ENCODE measurements at regions not wholly inside any gene's neighbourhood (a gene's known extent, or its start where the extent isn't known, plus 50 kb on each side); places are given as distances from the start of the nearest gene placed in this dataset.

DNA sequence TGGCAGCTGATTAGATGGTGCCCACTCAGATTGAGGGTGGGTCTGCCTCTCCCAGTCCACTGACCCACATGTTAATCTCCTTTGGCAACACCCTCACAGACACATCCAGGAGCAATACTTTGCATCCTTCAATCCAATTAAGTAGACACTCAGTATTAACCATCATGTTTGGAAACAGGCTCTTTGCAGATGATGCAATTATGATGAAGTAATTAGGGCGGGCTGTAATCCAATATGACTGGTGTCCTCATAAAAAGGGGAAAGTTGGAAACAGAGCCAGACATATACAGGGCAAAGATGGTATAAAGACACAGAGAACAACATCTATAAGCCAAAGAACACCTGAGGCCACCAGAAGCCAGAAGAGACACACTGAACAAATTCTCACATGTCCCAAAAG, 658.6 kb downstream of the CCSER2 start:
- Histone ChIP-seq H3K27me3 (ENCODE audit: control insufficient read depth in 2 of 2, insufficient read depth in 2 of 2, low read length in 2 of 2) (no peaks in the 10 kb centered on the region), H3K4me3 (replicated peaks in 1 of 3; ENCODE audit: low read depth in 2 of 3, low read length in 3 of 3) (no peak overlapping the region), H3K79me2 (ENCODE audit: insufficient read depth, low read length) (no peaks in the 10 kb centered on the region), H3K9me3 (replicated peaks in 1 of 2; ENCODE audit: control insufficient read depth in 1 of 2, insufficient read depth in 1 of 2, low read length in 2 of 2) (no peaks in the 10 kb centered on the region), H3K9ac (ENCODE audit: insufficient read depth, low read length, poor library complexity, severe bottlenecking) (no peak overlapping the region), H4K20me1 (ENCODE audit: insufficient read depth, low read length) (no peaks in the 10 kb centered on the region), H3K4me2 (replicated peaks; ENCODE audit: extremely low read depth, low read length, poor library complexity, severe bottlenecking) (no peak overlapping the region), H3K4me1 (ENCODE audit: control insufficient read depth in 1 of 2, insufficient read depth in 2 of 2, low read length in 2 of 2) (no peaks in the 10 kb centered on the region), H2AFZ (ENCODE audit: insufficient read depth, low read depth, low read length, poor library complexity, severe bottlenecking) (no peak overlapping the region), H3K27ac (ENCODE audit: low read depth in 1 of 2, low read length in 2 of 2) (no peak overlapping the region), H3K36me3 (replicated peaks in 1 of 2; ENCODE audit: control insufficient read depth in 1 of 2, insufficient read depth in 2 of 2, low read length in 2 of 2) (no peaks in the 10 kb centered on the region)
- Mint-ChIP-seq H3K36me3 (no peaks in the 10 kb centered on the region), H3K9me3 (peaks cover 0 to 7% (median 0%) of the 10 kb centered on the region in 7 donors), H3K4me3 (no peak overlapping the region), H3K27ac (no peak overlapping the region), H3K4me1 (no peaks in the 10 kb centered on the region), H3K27me3 (ENCODE audit: low read depth in 3 of 3) (no peaks in the 10 kb centered on the region)
- no peak for DNase-seq
- WGBS (ENCODE audit: insufficient coverage), result no CpG with 5 or more reads among the region's 1 CpG
- intact Hi-C loops (cut with micrococcal nuclease), result no loop called here
- no peak for TF ChIP-seq CTCF (IDR thresholded peaks at IDR 0.05)

DNA sequence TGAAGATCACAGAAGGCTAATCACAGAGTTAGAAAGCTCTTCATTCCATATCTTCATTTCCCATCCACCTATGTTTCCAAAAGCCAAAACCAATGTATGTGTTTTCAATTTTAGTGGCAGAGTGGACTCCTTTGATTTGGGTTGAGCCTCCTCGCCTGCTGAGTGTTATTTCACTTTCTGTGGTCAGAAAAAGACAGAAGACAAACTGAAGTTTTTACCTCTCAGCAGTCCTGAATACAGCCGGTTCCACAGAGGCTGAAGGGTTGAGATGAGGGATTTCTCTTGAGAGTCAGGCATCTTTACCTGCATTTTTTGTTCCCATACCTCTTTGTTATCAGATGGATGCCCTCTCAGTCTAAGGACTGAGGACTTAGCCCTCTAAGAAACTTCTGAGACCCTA, 659.6 kb downstream of the CCSER2 start:
- Mint-ChIP-seq H3K36me3 (no peaks in the 10 kb centered on the region), H3K4me1 (no peaks in the 10 kb centered on the region)
- no CpG with 5 or more reads among the region's 2 CpGs for WGBS (ENCODE audit: insufficient coverage)

More for the DNA sequence above, 659.6 kb downstream of the CCSER2 start:
- Histone ChIP-seq H3K4me3 (replicated peaks in 1 of 3; ENCODE audit: low read depth in 2 of 3, low read length in 3 of 3) (no peak overlapping the region), H2AFZ (ENCODE audit: insufficient read depth, low read depth, low read length, poor library complexity, severe bottlenecking) (no peak overlapping the region), H3K9ac (ENCODE audit: insufficient read depth, low read length, poor library complexity, severe bottlenecking) (no peak overlapping the region), H3K27me3 (ENCODE audit: control insufficient read depth in 2 of 2, insufficient read depth in 2 of 2, low read length in 2 of 2) (no peaks in the 10 kb centered on the region), H3K9me3 (replicated peaks in 1 of 2; ENCODE audit: control insufficient read depth in 1 of 2, insufficient read depth in 1 of 2, low read length in 2 of 2) (no peaks in the 10 kb centered on the region), H3K4me2 (replicated peaks; ENCODE audit: extremely low read depth, low read length, poor library complexity, severe bottlenecking) (no peak overlapping the region), H3K4me1 (ENCODE audit: control insufficient read depth in 1 of 2, insufficient read depth in 2 of 2, low read length in 2 of 2) (no peaks in the 10 kb centered on the region), H3K27ac (ENCODE audit: low read depth in 1 of 2, low read length in 2 of 2) (no peak overlapping the region), H4K20me1 (ENCODE audit: insufficient read depth, low read length) (no peaks in the 10 kb centered on the region), H3K36me3 (replicated peaks in 1 of 2; ENCODE audit: control insufficient read depth in 1 of 2, insufficient read depth in 2 of 2, low read length in 2 of 2) (no peaks in the 10 kb centered on the region), H3K79me2 (ENCODE audit: insufficient read depth, low read length) (no peaks in the 10 kb centered on the region)
- DNase-seq, result no peak
- H3K9me3 Mint-ChIP-seq, result peaks cover 0 to 4% (median 0%) of the 10 kb centered on the region in 7 donors
- H3K27ac Mint-ChIP-seq, result no peak overlapping the region
- H3K4me3 Mint-ChIP-seq, result no peak overlapping the region
- no peak for TF ChIP-seq CTCF (IDR thresholded peaks at IDR 0.05)
- intact Hi-C loops (cut with micrococcal nuclease), result no loop called here
- no peaks in the 10 kb centered on the region for H3K27me3 Mint-ChIP-seq (ENCODE audit: low read depth in 3 of 3)
